Psoas muscle (tissue), 7 donors: ENCODE measurements at regions not wholly inside any gene's neighbourhood (a gene's known extent, or its start where the extent isn't known, plus 50 kb on each side); places are given as distances from the start of the nearest gene placed in this dataset.

ENCODE experiments used
- ATAC-seq, 4 donors: fragments of 200-7000 bp; cut with Tn5 transposase; one replicate each; pipeline ENCODE4 v1.9.1; 2020; ENCODE audit warnings: moderate library complexity in 3 of 4, mild to moderate bottlenecking in 2 of 4
- DNase-seq, 2 donors: peaks; one replicate each; pipeline ENCODE4 v3.0.0-alpha.2; 2020
- H3K27ac ChIP-seq: fragments of 200-600 bp; one replicate; pipeline ENCODE4 v1.8.0; 2022
- H3K27me3 ChIP-seq, 3 donors: fragments of 200-600 bp in 1 of 3; one replicate each; pipeline versions ENCODE4 v1.6.1 to v1.8.0; 2013 to 2022; ENCODE audit warnings: low read length in 2 of 3, mild to moderate bottlenecking in 2 of 3, moderate library complexity in 1 of 3; ENCODE audit not compliant: insufficient read depth in 3 of 3
- H3K36me3 ChIP-seq, 2 donors: fragments of 200-600 bp in 1 of 2; one replicate each; pipeline versions ENCODE4 v1.6.1 to v1.8.0; 2013 to 2022; ENCODE audit warnings: low read depth in 1 of 2, mild to moderate bottlenecking in 1 of 2, moderate library complexity in 1 of 2; ENCODE audit not compliant: insufficient read depth in 1 of 2
- H3K4me1 ChIP-seq: fragments of 200-600 bp; one replicate; pipeline ENCODE4 v1.8.0; 2022
- H3K4me3 ChIP-seq: fragments of 200-600 bp; one replicate; pipeline ENCODE4 v1.8.0; 2022; ENCODE audit warnings: mild to moderate bottlenecking
- H3K9me3 ChIP-seq: fragments of 200-600 bp; one replicate; pipeline ENCODE4 v1.8.0; 2022
- CTCF ChIP-seq: fragments of 200-600 bp; IDR thresholded peaks from one replicate; pipeline ENCODE4 v1.8.0; 2022; ENCODE audit warnings: antibody characterized with exemption
- WGBS, 3 donors: extraction: QIAGEN DNeasy Blood & Tissue Kit; methylation state at CpG; one replicate each; pipeline versions ENCODE4 v1.1.6 to v1.1.7; 2013; 5-methylcytosine and 5-hydroxymethylcytosine counted together
- intact Hi-C, 2 donors: fragments of 100-400 bp; cut with DNase I; formaldehyde crosslinking; loops; one replicate each; pipeline versions ENCODE4 v1.11.0 to v1.14.2; 2022
- donor health status: healthy with polysubstance abuse.
- donor health status: DM: no; HTN: no; CAD: no; lungs with moderate emphysema.
- donor health status: Bipolar disorder and iron deficiency.
- donor health status: healthy.
- donor health status: DM: yes; HTN: yes; CAD: no.
- donor health status: DM: no; HTN: no; CAD: no.
- donor health status: DM: yes; HTN: yes; CAD: no.

DNA sequence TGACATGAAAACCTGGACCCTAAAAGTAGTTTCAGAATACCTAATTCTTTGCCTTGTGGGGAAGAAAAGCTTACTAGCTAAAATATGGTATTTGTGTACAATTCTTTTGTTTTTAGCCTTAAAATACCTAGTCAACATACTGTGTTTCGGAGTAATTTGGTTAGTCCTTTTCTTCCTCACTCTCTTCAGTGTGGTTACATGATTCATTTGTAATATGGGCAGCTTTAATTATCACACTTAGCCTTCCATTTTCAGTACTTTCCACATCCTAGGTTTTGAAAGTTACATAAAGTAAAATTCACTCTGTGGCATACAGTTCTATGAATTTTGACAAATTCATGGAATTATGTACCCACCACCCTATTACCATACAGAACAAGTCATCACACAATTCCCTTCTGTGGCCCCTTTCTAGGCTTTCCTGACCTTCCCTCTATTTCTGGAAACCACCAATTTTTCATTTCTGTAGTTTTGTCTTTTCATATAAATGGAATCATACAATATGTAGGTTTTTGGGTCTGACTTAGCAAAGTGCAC is 96.2 kb downstream of the EMX2 start:
- Histone ChIP-seq H3K4me1 (no peaks in the 10 kb centered on the region), H3K9me3 (no peaks in the 10 kb centered on the region), H3K27ac (no peak overlapping the region), H3K27me3 (no peaks in the 10 kb centered on the region), H3K4me3 (no peak overlapping the region), H3K36me3 (no peaks in the 10 kb centered on the region)
- TF ChIP-seq CTCF, result no peak
- DNase-seq (no peak), ATAC-seq (no peak)
- intact Hi-C loops, result no loop called here
- 79 to 90% (median 86%) methylated on average over 1 of the region's 1 CpG for WGBS, 3 donors

DNA sequence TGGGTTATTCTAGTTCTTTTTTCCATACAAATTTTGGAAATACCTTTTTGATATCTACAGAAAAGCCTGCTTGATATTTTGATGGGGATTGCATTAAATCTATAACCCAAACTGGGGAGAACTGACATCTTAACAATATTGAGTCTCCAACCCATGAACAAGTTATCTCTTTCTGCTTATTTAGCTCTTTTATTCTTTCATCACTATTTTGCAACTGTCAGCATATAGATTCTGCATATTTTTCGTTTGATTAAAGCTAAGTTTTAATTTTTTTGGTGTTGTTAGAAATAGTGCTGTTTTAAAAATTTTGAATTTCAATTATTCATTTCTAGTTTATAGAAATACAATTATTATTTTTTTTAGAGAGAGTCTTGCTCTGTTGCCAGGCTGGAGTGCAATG is 97.9 kb downstream of the EMX2 start:
- ATAC-seq (no peak), DNase-seq (no peak)
- no peak for TF ChIP-seq CTCF
- no peak overlapping the region for H3K27ac ChIP-seq
- intact Hi-C loops, result no loop called here
- no peaks in the 10 kb centered on the region for H3K4me1 ChIP-seq
- WGBS, 3 donors, result 56 to 65% (median 61%) methylated on average over 1 of the region's 1 CpG
- no peaks in the 10 kb centered on the region for H3K36me3 ChIP-seq
- H3K4me3 ChIP-seq, result no peak overlapping the region
- no peaks in the 10 kb centered on the region for H3K27me3 ChIP-seq
- no peaks in the 10 kb centered on the region for H3K9me3 ChIP-seq

DNA sequence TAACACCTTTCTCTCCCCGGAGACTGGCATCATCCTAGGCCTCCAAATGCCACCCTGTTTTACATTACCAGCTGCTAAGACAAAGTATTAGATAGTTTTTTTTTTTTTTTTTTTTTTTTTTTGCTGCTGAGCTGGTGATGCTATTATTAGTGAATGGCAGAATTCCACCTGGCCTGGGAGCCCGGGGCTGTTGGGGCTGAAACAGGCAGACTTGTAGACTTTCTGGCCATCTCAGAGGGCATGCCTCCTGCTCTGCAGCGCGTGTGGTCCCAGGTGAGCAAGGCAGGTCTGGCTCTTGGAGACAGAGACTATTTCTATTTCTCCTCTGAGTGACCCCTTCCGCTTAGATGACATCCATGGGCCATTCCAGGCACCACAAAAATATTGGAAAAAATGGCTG is 104.2 kb downstream of the EMX2 start:
- Histone ChIP-seq H3K27me3 (no peaks in the 10 kb centered on the region), H3K4me1 (no peaks in the 10 kb centered on the region), H3K4me3 (no peak overlapping the region), H3K9me3 (no peaks in the 10 kb centered on the region), H3K27ac (no peak overlapping the region), H3K36me3 (no peaks in the 10 kb centered on the region)
- ATAC-seq (no peak), DNase-seq (no peak)
- intact Hi-C loops, result no loop called here
- 63 to 69% (median 68%) methylated on average over 5 of the region's 5 CpGs for WGBS, 3 donors
- no peak for TF ChIP-seq CTCF

DNA sequence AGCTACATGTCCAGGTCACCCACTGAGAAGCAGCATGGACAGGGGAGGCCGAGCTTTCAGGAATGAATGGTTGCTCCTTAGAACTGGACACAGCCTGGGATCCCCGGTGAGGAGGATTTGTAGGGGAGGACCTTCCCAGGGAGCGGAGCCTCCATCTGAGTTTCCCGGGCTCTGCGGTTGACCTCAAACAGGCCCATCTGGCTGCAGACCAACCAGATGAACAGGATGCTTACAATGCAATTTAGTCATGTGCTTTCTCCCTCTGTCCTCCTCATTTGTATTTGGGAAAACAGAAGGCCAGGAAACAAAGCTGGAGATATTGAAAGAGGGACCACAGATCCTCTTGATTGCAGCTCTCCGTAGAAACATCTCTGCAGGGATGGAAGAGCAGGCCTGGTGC is 104.8 kb downstream of the EMX2 start:
- ATAC-seq (no peak), DNase-seq (no peak)
- intact Hi-C loops, result no loop called here
- no peaks in the 10 kb centered on the region for H3K4me1 ChIP-seq
- no peaks in the 10 kb centered on the region for H3K27me3 ChIP-seq
- H3K27ac ChIP-seq, result no peak overlapping the region
- H3K36me3 ChIP-seq, result no peaks in the 10 kb centered on the region
- no peak for TF ChIP-seq CTCF
- H3K4me3 ChIP-seq, result no peak overlapping the region
- H3K9me3 ChIP-seq, result no peaks in the 10 kb centered on the region
- 51 to 68% (median 65%) methylated on average over 6 of the region's 6 CpGs for WGBS, 3 donors

DNA sequence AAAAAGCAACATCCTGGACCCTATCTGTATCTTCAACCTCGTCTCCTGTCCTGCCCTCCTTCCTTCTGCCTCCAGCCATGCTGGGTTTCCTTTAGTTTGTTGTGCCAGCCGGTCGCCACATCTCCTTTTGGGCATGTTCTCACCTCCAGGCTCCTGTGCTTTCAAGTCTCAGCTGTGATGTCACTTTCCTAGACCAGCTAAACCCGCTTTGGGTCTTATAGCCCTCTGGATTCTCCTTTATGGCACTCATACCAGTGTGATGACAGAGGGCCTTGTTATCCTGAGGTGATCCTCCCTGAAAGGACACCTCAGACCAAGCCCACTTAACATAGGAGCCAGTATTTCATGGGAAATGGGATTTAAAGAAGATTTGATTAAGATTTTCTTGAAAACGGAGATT is 108.6 kb downstream of the EMX2 start:
- Histone ChIP-seq H3K4me3 (no peak overlapping the region), H3K27ac (no peak overlapping the region), H3K4me1 (no peaks in the 10 kb centered on the region), H3K36me3 (no peaks in the 10 kb centered on the region), H3K27me3 (no peaks in the 10 kb centered on the region), H3K9me3 (no peaks in the 10 kb centered on the region)
- ATAC-seq (no peak), DNase-seq (no peak)
- intact Hi-C loops, result no loop called here
- WGBS, 3 donors, result 84 to 90% (median 87%) methylated on average over 5 of the region's 5 CpGs
- TF ChIP-seq CTCF, result no peak
